Immature natural killer cell (primary cell): ENCODE measurements at regions not wholly inside any gene's neighbourhood (a gene's known extent, or its start where the extent isn't known, plus 50 kb on each side); places are given as distances from the start of the nearest gene placed in this dataset.

Source experiments
- DNase-seq, 3 donors: peaks; one replicate each; pipeline ENCODE4 v3.0.0; 2022; ENCODE audit warnings: mixed read lengths in 1 of 3
- H3K27ac Mint-ChIP-seq, 6 donors: one replicate each; pipeline ENCODE4 v1.8.0; 2020; ENCODE audit warnings: mixed read lengths in 6 of 6, mild to moderate bottlenecking in 5 of 6, inconsistent platforms in 4 of 6, moderate library complexity in 3 of 6
- H3K27me3 Mint-ChIP-seq, 3 donors: one replicate each; pipeline ENCODE4 v1.8.0; 2020 to 2021; ENCODE audit warnings: low read depth in 3 of 3, mild to moderate bottlenecking in 3 of 3, mixed read lengths in 3 of 3, moderate library complexity in 3 of 3, inconsistent platforms in 1 of 3
- H3K36me3 Mint-ChIP-seq, 3 donors: one replicate each; pipeline ENCODE4 v1.8.0; 2020; ENCODE audit warnings: mixed read lengths in 3 of 3, inconsistent platforms in 2 of 3, mild to moderate bottlenecking in 2 of 3
- H3K4me1 Mint-ChIP-seq, 2 donors: one replicate each; pipeline ENCODE4 v1.8.0; 2020; ENCODE audit warnings: inconsistent platforms in 2 of 2, mild to moderate bottlenecking in 2 of 2, mixed read lengths in 2 of 2, moderate library complexity in 1 of 2
- H3K4me3 Mint-ChIP-seq, 5 donors: one replicate each; pipeline ENCODE4 v1.8.0; 2020; ENCODE audit warnings: mild to moderate bottlenecking in 5 of 5, mixed read lengths in 5 of 5, inconsistent platforms in 3 of 5, moderate library complexity in 3 of 5
- H3K9me3 Mint-ChIP-seq, 6 donors: one replicate each; pipeline ENCODE4 v1.8.0; 2020; ENCODE audit warnings: mild to moderate bottlenecking in 6 of 6, mixed read lengths in 6 of 6, inconsistent platforms in 4 of 6, moderate library complexity in 3 of 6

- Mint-ChIP-seq H3K9me3 (peaks cover 31 to 92% (median 76%) of the 10 kb centered on the region in 6 donors), H3K4me1 (no peaks in the 10 kb centered on the region), H3K36me3 (peaks cover 0 to under 1% (median 0%) of the 10 kb centered on the region in 3 donors), H3K27ac (no peak overlapping the region), H3K27me3 (no peaks in the 10 kb centered on the region), H3K4me3 (no peak overlapping the region)
- DNase-seq, result no peak
Measured at GRCh38 chr16:35692824-35693223, 2233.4 kb downstream of the TP53TG3F start.

- no peaks in the 10 kb centered on the region for H3K4me1 Mint-ChIP-seq
- H3K4me3 Mint-ChIP-seq, result no peak overlapping the region
- DNase-seq, result no peak
- peaks cover 13 to 46% (median 37%) of the 10 kb centered on the region in 6 donors for H3K9me3 Mint-ChIP-seq
- H3K36me3 Mint-ChIP-seq, result peaks cover 0 to 5% (median 3%) of the 10 kb centered on the region in 3 donors
- H3K27me3 Mint-ChIP-seq, result no peaks in the 10 kb centered on the region
- H3K27ac Mint-ChIP-seq, result no peak overlapping the region
Measured at GRCh38 chr16:35706901-35707300, 2247.5 kb downstream of the TP53TG3F start.

- Mint-ChIP-seq H3K9me3 (peaks cover 13 to 55% (median 42%) of the 10 kb centered on the region in 6 donors), H3K27ac (no peak overlapping the region)
- no peak for DNase-seq
Measured at GRCh38 chr16:35711435-35711834, 2252.0 kb downstream of the TP53TG3F start.

GRCh38 chr16:35711958-35712357 lies 2252.5 kb downstream of the TP53TG3F start:
- peaks cover 0 to 2% of the 10 kb centered on the region in 2 donors for H3K4me1 Mint-ChIP-seq
- peaks cover 0 to 10% (median 3%) of the 10 kb centered on the region in 3 donors for H3K36me3 Mint-ChIP-seq
- DNase-seq, result no peak
- no peak overlapping the region for H3K27ac Mint-ChIP-seq
- no peaks in the 10 kb centered on the region for H3K27me3 Mint-ChIP-seq
- H3K4me3 Mint-ChIP-seq, result no peak overlapping the region
- peaks cover 13 to 57% (median 45%) of the 10 kb centered on the region in 6 donors for H3K9me3 Mint-ChIP-seq

More at GRCh38 chr16:35711435-35711834, 2252.0 kb downstream of the TP53TG3F start:
- H3K4me3 Mint-ChIP-seq, result no peak overlapping the region
- peaks cover 0 to 10% (median 3%) of the 10 kb centered on the region in 3 donors for H3K36me3 Mint-ChIP-seq
- H3K27me3 Mint-ChIP-seq, result no peaks in the 10 kb centered on the region
- no peaks in the 10 kb centered on the region for H3K4me1 Mint-ChIP-seq

- Mint-ChIP-seq H3K9me3 (peaks cover 22 to 65% (median 51%) of the 10 kb centered on the region in 6 donors), H3K27me3 (no peaks in the 10 kb centered on the region), H3K36me3 (peaks cover 0 to 10% (median 3%) of the 10 kb centered on the region in 3 donors), H3K27ac (no peak overlapping the region), H3K4me1 (peaks cover 0 to 5% of the 10 kb centered on the region in 2 donors), H3K4me3 (no peak overlapping the region)
- DNase-seq, result no peak
Measured at GRCh38 chr16:35713762-35714650, 2254.6 kb downstream of the TP53TG3F start.

GRCh38 chr16:35714665-35715064 lies 2255.3 kb downstream of the TP53TG3F start:
- Mint-ChIP-seq H3K4me3 (no peak overlapping the region), H3K36me3 (peaks cover 0 to 10% (median 3%) of the 10 kb centered on the region in 3 donors), H3K27me3 (no peaks in the 10 kb centered on the region), H3K4me1 (peaks cover 0 to 5% of the 10 kb centered on the region in 2 donors), H3K27ac (no peak overlapping the region), H3K9me3 (peaks cover 27 to 71% (median 55%) of the 10 kb centered on the region in 6 donors)
- DNase-seq, result no peak

GRCh38 chr16:35724551-35724950 lies 2265.1 kb downstream of the TP53TG3F start:
- Mint-ChIP-seq H3K27me3 (peaks cover 0 to 2% (median 0%) of the 10 kb centered on the region in 3 donors), H3K27ac (no peak overlapping the region), H3K9me3 (peaks cover 41 to 87% (median 78%) of the 10 kb centered on the region in 6 donors), H3K36me3 (peaks cover 0 to 10% (median 8%) of the 10 kb centered on the region in 3 donors), H3K4me1 (no peaks in the 10 kb centered on the region), H3K4me3 (no peak overlapping the region)
- no peak for DNase-seq

- Mint-ChIP-seq H3K9me3 (peaks cover 44 to 89% (median 78%) of the 10 kb centered on the region in 6 donors), H3K4me3 (no peak overlapping the region), H3K27me3 (peaks cover 0 to 2% (median 0%) of the 10 kb centered on the region in 3 donors), H3K27ac (no peak overlapping the region), H3K36me3 (peaks cover 0 to 10% (median 8%) of the 10 kb centered on the region in 3 donors), H3K4me1 (no peaks in the 10 kb centered on the region)
- no peak for DNase-seq
Measured at GRCh38 chr16:35725949-35726348, 2266.5 kb downstream of the TP53TG3F start.

- Mint-ChIP-seq H3K4me3 (no peak overlapping the region), H3K9me3 (peaks cover 33 to 85% (median 71%) of the 10 kb centered on the region in 6 donors)
Measured at GRCh38 chr16:35730251-35730650, 2270.8 kb downstream of the TP53TG3F start.

GRCh38 chr16:35731341-35732040 lies 2272.1 kb downstream of the TP53TG3F start:
- no peaks in the 10 kb centered on the region for H3K4me1 Mint-ChIP-seq
- peaks cover 33 to 77% (median 65%) of the 10 kb centered on the region in 6 donors for H3K9me3 Mint-ChIP-seq
- no peak for DNase-seq
- no peak overlapping the region for H3K27ac Mint-ChIP-seq
- no peak overlapping the region for H3K4me3 Mint-ChIP-seq
- no peaks in the 10 kb centered on the region for H3K36me3 Mint-ChIP-seq
- H3K27me3 Mint-ChIP-seq, result no peaks in the 10 kb centered on the region

More at GRCh38 chr16:35730251-35730650, 2270.8 kb downstream of the TP53TG3F start:
- Mint-ChIP-seq H3K27me3 (no peaks in the 10 kb centered on the region), H3K27ac (no peak overlapping the region), H3K4me1 (no peaks in the 10 kb centered on the region), H3K36me3 (no peaks in the 10 kb centered on the region)
- DNase-seq, result no peak

- no peaks in the 10 kb centered on the region for H3K27me3 Mint-ChIP-seq
Measured at GRCh38 chr16:35732046-35732810, 2272.8 kb downstream of the TP53TG3F start.

GRCh38 chr16:35733278-35733965 lies 2274.0 kb downstream of the TP53TG3F start:
- no peak for DNase-seq
- Mint-ChIP-seq H3K27ac (no peak overlapping the region), H3K4me1 (no peaks in the 10 kb centered on the region), H3K9me3 (peaks cover 36 to 78% (median 64%) of the 10 kb centered on the region in 6 donors), H3K27me3 (no peaks in the 10 kb centered on the region), H3K4me3 (no peak overlapping the region), H3K36me3 (peaks cover 0 to 2% (median 0%) of the 10 kb centered on the region in 3 donors)

More at GRCh38 chr16:35732046-35732810, 2272.8 kb downstream of the TP53TG3F start:
- H3K4me1 Mint-ChIP-seq, result no peaks in the 10 kb centered on the region
- H3K4me3 Mint-ChIP-seq, result no peak overlapping the region
- peaks cover 33 to 78% (median 63%) of the 10 kb centered on the region in 6 donors for H3K9me3 Mint-ChIP-seq
- DNase-seq, result no peak
- no peaks in the 10 kb centered on the region for H3K36me3 Mint-ChIP-seq
- H3K27ac Mint-ChIP-seq, result no peak overlapping the region
